Omental fat pad (tissue), 3 donors: ENCODE measurements at regions not wholly inside any gene's neighbourhood (a gene's known extent, or its start where the extent isn't known, plus 50 kb on each side); places are given as distances from the start of the nearest gene placed in this dataset.

Experiments
- ATAC-seq: fragments of 150-250 bp; one replicate; pipeline ENCODE4 v1.9.1; 2016; ENCODE audit warnings: mild to moderate bottlenecking, moderate library complexity; ENCODE audit not compliant: low FRiP score
- DNase-seq: peaks from one replicate; pipeline ENCODE4 v3.0.0-alpha.2; 2019; ENCODE audit warnings: low spot score
- CTCF ChIP-seq, 3 donors: fragments of 450-650 bp; IDR thresholded peaks; one replicate each; pipeline ENCODE4 v1.5.1; 2016 to 2017; ENCODE audit warnings: antibody characterized with exemption in 3 of 3, mild to moderate bottlenecking in 3 of 3, moderate library complexity in 2 of 3

- no peak for DNase-seq
- no peak for TF ChIP-seq CTCF (IDR thresholded peaks at IDR 0.05)
- ATAC-seq, result no peak
Measured at GRCh38 chr6:878179-878578, 185.2 kb upstream of the EXOC2 start.

DNA sequence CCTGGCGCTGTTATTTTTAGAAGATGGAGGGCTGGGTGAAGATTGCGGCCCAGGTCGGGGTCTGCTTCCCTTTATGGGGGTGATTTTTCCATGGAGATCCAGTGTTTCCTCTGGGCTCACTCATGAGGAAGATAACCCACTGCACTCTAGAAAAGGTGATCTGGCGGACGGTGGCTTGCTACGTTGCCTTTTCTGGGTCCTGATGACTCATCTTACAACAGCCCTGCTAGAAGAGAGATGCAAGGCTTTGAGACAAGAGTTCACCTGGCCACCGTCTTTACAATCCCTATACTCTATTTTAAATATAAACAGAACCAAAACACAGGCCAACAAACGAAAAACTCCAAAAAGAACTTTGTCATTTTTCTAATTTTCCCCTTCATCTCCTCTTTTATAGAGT, 182.1 kb upstream of the EXOC2 start:
- TF ChIP-seq CTCF (IDR thresholded peaks at IDR 0.05), result no peak
- ATAC-seq (no peak), DNase-seq (no peak)

DNA sequence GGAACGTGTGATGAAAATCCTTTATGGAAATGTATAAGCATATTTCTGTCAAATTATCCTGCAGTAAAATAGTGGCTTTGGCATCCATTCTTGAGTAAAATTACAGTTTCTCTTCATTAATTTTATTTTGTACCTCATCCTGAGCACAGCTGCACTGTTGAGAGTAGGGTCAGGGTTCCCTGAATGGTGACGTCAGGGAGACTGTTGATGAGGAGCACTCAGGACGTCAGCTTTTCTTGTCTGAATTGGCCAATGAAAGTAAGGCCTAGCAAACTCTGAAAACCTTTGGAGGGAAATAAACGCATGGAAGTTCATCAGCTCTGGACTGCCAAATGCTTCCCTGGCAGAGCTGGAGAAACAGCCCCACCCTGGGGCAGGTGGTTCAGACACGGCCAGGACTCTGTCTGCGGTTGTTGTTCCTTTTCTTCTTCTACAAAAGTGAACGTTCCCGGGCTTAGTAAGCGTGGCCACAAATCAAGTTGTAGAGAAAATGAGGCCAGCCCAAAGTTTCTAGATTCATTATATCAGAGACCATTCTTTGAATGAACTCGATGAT, 179.7 kb upstream of the EXOC2 start:
- TF ChIP-seq CTCF (IDR thresholded peaks at IDR 0.05), result no peak
- no peak for ATAC-seq
- no peak for DNase-seq

- DNase-seq (no peak), ATAC-seq (no peak)
- no peak for TF ChIP-seq CTCF (IDR thresholded peaks at IDR 0.05)
Measured at GRCh38 chr6:871503-871902, 178.6 kb upstream of the EXOC2 start.

GRCh38 chr6:870096-870495, 177.2 kb upstream of the EXOC2 start:
- no peak for ATAC-seq
- no peak for DNase-seq
- TF ChIP-seq CTCF (IDR thresholded peaks at IDR 0.05), result no peak

GRCh38 chr6:868201-868600, 175.3 kb upstream of the EXOC2 start:
- no peak for ATAC-seq
- TF ChIP-seq CTCF (IDR thresholded peaks at IDR 0.05), result no peak
- no peak for DNase-seq

GRCh38 chr6:867378-867777, 174.4 kb upstream of the EXOC2 start:
- DNase-seq, result no peak
- no peak for TF ChIP-seq CTCF (IDR thresholded peaks at IDR 0.05)
- no peak for ATAC-seq
